Activated T-helper 1 cell treated with anti-CD3 and anti-CD28 coated beads, Interleukin-12 subunit alpha, Interleukin-12 subunit beta, Interleukin-2, Interleukin-4 antibody, amounts not matched to agents 30 ng/mL and 10 ng/mL and 1 ng/mL, durations not matched to agents 14 hours and 24 hours and 36 hours (primary cell): ENCODE measurements at regions not wholly inside any gene's neighbourhood (a gene's known extent, or its start where the extent isn't known, plus 50 kb on each side); places are given as distances from the start of the nearest gene placed in this dataset.

Source experiments
- DNase-seq: peaks from one replicate; pipeline ENCODE4 v3.0.0; 2021; ENCODE audit warnings: low spot score
- H3K27ac Mint-ChIP-seq: one replicate; pipeline ENCODE4 v1.8.0; 2021; ENCODE audit warnings: mild to moderate bottlenecking, mixed read lengths
- H3K27me3 Mint-ChIP-seq: one replicate; pipeline ENCODE4 v1.8.0; 2022; ENCODE audit warnings: mild to moderate bottlenecking, moderate library complexity, mixed read lengths; ENCODE audit not compliant: insufficient read depth
- H3K36me3 Mint-ChIP-seq: one replicate; pipeline ENCODE4 v1.8.0; 2021; ENCODE audit warnings: low read depth, mixed read lengths
- H3K4me1 Mint-ChIP-seq: one replicate; pipeline ENCODE4 v1.8.0; 2021; ENCODE audit warnings: low read depth, mixed read lengths
- H3K4me3 Mint-ChIP-seq: one replicate; pipeline ENCODE4 v1.8.0; 2021; ENCODE audit warnings: mild to moderate bottlenecking, moderate library complexity, mixed read lengths
- H3K9me3 Mint-ChIP-seq: one replicate; pipeline ENCODE4 v1.8.0; 2021; ENCODE audit warnings: mixed read lengths
- intact Hi-C: fragments of 100-400 bp; cut with micrococcal nuclease; formaldehyde crosslinking; loops from one replicate; pipeline ENCODE4 v1.15.1; 2024

DNA sequence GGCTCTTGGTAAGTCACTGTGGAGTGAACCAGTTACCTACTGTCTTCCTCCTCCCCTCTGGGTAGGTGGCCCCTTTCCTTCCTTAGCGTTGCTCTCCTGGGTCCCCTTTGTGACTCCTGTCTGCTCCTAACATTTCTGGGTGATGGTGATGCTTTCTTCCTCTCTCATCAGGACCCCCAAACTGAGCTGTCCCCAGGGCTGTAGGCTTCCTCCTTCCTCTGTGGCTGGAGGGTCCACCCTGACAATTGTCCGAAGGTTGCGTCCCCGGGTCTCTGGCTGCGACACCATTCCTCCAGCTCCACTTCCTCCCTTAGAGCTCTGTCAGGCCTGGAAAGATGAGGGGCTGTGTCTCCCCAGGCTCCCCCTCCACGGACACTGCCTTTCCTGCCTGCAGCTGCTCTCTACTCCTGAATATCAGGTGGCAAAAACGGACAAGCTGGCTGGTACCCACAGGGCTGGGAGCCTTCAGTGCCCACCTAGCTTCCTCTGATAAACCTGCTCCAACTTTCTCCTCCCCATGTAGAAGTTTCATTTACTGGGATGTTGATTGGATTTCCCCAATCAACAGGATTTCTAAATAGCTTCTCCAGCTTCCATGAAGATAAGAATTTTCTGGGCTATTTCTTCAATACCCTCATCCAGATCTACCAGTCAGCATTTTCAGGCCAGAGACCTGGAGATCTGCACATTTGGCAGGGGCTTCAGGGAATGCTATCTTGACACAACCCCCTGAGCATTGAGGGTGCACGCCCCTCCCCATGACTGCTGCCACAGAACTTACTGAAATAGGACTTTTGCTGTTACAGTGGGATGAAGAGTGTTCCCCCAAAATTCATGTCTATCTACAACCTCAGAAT lies 506.5 kb downstream of the TCERG1L start:
- no peak overlapping the region for H3K4me3 Mint-ChIP-seq
- no peak for DNase-seq
- no peak overlapping the region for H3K27ac Mint-ChIP-seq
- H3K4me1 Mint-ChIP-seq = no peaks in the 10 kb centered on the region
- no peaks in the 10 kb centered on the region for H3K9me3 Mint-ChIP-seq
- no peaks in the 10 kb centered on the region for H3K27me3 Mint-ChIP-seq
- H3K36me3 Mint-ChIP-seq = no peaks in the 10 kb centered on the region
- intact Hi-C loops = no loop called here

DNA sequence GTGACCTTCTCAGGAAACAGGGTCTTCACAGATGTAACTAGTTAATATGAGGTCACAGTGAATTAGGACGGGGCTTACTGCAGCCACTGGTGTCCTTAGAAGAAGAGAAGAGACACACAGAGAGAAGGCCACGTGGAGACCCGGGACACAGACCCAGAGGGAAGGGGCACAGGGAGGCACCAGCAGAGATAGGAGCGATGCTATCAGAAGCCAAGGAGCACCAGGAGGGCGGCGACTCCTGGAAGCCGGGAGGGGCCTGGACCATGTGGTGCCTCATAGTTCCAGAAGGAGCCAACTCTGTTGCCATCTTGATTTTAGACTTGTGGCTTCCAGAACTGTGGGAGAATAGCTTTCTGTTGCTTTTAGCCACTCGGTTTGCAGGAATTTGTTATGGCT lies 505.9 kb downstream of the TCERG1L start:
- H3K27ac Mint-ChIP-seq = no peak overlapping the region
- intact Hi-C loops = no loop called here
- no peak overlapping the region for H3K4me3 Mint-ChIP-seq
- H3K27me3 Mint-ChIP-seq = no peaks in the 10 kb centered on the region
- H3K36me3 Mint-ChIP-seq = no peaks in the 10 kb centered on the region
- no peaks in the 10 kb centered on the region for H3K4me1 Mint-ChIP-seq
- H3K9me3 Mint-ChIP-seq = no peaks in the 10 kb centered on the region
- DNase-seq = no peak

DNA sequence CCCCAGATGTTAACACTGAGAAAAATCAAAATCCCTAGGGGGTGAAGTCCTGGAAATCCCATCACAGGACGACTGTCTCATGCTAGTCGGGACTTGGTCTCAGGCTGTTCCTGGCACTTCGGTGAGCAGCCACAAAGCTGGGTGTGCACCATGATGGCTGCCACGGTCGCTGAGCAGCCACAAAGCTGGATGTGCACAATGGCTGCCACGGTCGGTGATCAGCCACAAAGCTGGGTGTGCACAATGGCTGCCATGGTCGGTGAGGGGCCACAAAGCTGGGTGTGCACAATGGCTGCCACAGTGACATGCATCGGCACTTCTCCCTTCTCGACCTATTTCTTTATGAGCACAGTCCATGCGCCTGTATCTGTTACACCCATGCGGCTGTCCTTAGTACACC lies 505.1 kb downstream of the TCERG1L start:
- Mint-ChIP-seq H3K4me3 (no peak overlapping the region), H3K27me3 (no peaks in the 10 kb centered on the region), H3K9me3 (no peaks in the 10 kb centered on the region), H3K4me1 (no peaks in the 10 kb centered on the region), H3K36me3 (no peaks in the 10 kb centered on the region), H3K27ac (no peak overlapping the region)
- intact Hi-C loops = no loop called here
- DNase-seq = no peak

DNA sequence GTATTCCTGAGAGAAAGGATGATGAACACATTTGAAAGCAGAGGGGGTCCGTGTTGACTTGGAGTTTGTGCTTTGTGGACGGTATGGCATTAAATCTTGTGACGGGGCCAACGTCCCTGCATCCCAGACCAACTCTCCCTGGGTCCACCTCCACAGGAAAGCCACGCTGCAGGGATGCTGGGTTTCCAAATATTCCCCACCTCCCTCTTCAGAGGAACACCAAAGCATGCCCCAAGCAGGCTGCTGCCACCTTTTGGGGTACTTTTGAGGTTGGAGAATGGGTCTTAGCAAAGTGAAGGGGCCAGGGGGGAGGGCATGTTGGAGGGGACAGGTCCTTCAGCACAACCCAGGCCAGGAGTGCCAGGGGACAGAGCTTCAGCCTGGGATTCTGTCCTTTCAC lies 504.4 kb downstream of the TCERG1L start:
- Mint-ChIP-seq H3K4me3 (no peak overlapping the region), H3K4me1 (no peaks in the 10 kb centered on the region), H3K36me3 (no peaks in the 10 kb centered on the region), H3K27me3 (no peaks in the 10 kb centered on the region), H3K27ac (no peak overlapping the region), H3K9me3 (no peaks in the 10 kb centered on the region)
- intact Hi-C loops = no loop called here
- no peak for DNase-seq

DNA sequence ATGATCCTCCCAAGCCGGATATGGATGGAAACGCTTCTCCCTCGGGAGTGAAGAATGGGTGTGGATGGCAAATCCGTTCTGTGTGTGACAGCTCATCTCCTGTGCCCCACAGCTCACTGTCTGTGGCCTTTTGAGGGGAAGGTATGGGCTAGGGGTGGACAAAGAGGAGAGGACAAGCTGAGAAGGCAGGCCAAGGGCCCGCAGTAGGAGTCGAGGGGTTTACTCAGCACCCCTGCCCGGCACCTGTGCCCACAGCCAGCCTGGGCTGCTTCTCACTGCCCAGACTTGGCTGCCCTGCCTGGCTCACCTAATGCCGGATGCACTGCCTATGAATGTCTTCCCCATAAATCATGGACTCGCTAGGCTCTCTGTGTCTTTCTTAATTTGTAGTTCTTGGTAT lies 503.8 kb downstream of the TCERG1L start:
- Mint-ChIP-seq H3K9me3 (no peaks in the 10 kb centered on the region), H3K4me1 (no peaks in the 10 kb centered on the region), H3K27ac (no peak overlapping the region), H3K36me3 (no peaks in the 10 kb centered on the region), H3K4me3 (no peak overlapping the region), H3K27me3 (no peaks in the 10 kb centered on the region)
- no peak for DNase-seq
- intact Hi-C loops = no loop called here

DNA sequence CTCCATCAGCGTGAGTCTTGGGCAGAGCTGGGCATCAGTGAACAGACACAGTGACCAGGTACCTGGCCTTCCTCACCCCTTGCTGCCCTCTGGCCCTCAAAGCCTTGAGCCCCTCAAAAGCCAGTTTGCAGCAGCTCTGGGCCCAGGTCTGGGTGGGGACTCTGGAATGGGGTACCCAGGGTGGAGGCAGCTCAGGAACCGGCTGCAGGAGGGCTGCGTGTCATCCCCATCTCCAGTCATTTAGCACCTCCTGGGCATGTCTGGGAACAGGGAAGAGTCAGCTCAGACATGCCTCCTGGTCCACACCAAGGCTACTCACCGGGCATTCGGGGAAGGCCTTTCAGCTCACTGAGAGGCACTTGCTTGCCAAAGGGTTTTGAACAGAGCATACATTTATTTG lies 503.3 kb downstream of the TCERG1L start:
- Mint-ChIP-seq H3K4me1 (no peaks in the 10 kb centered on the region), H3K27ac (no peak overlapping the region), H3K27me3 (no peaks in the 10 kb centered on the region), H3K9me3 (no peaks in the 10 kb centered on the region), H3K4me3 (no peak overlapping the region), H3K36me3 (no peaks in the 10 kb centered on the region)
- intact Hi-C loops = no loop called here
- DNase-seq = no peak

DNA sequence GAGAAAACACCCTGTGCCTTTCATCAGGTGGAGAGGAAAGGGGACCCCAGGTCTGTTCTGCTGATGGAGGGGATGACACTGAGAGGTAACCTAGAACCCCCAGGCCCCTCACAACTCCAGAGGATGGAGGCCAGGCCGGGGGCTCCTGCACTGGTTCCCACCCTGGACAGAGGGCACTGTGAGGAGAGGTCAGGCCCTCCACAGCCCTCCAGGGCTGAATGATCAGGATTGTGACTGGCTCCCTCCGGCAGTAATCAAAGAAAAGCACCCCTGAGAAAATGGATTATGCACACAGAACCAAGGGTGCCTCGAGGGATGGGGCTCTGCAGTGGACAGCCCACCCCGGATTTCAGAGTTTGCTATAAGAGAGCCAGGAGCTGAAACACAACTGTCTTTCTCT lies 502.8 kb downstream of the TCERG1L start:
- H3K36me3 Mint-ChIP-seq = no peaks in the 10 kb centered on the region
- no peak for DNase-seq
- no peak overlapping the region for H3K4me3 Mint-ChIP-seq
- H3K4me1 Mint-ChIP-seq = no peaks in the 10 kb centered on the region
- no peaks in the 10 kb centered on the region for H3K27me3 Mint-ChIP-seq
- H3K27ac Mint-ChIP-seq = no peak overlapping the region
- no peaks in the 10 kb centered on the region for H3K9me3 Mint-ChIP-seq
- intact Hi-C loops = no loop called here

DNA sequence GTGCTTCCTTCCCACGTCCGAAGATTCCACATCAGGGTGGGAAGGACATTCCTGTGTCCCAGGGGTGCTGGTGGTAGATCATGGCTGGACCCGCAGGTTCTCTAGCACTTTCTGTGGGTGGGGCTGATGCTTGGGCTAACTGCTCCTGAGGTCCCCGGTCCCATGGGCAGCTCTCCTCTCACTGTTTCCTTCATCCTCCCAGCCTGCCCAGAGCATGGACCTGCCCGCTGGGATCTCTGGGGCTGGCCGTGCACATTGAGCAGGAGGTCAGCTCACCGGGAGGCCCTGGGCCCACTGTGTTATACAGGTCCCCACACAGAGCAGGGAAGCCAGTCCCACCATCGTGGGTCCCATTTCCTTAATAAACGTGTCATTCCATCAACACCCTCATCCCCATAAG lies 502.3 kb downstream of the TCERG1L start:
- no peaks in the 10 kb centered on the region for H3K9me3 Mint-ChIP-seq
- no peak overlapping the region for H3K27ac Mint-ChIP-seq
- DNase-seq = no peak
- H3K27me3 Mint-ChIP-seq = no peaks in the 10 kb centered on the region
- H3K36me3 Mint-ChIP-seq = no peaks in the 10 kb centered on the region
- no peaks in the 10 kb centered on the region for H3K4me1 Mint-ChIP-seq
- no peak overlapping the region for H3K4me3 Mint-ChIP-seq
- intact Hi-C loops = no loop called here

DNA sequence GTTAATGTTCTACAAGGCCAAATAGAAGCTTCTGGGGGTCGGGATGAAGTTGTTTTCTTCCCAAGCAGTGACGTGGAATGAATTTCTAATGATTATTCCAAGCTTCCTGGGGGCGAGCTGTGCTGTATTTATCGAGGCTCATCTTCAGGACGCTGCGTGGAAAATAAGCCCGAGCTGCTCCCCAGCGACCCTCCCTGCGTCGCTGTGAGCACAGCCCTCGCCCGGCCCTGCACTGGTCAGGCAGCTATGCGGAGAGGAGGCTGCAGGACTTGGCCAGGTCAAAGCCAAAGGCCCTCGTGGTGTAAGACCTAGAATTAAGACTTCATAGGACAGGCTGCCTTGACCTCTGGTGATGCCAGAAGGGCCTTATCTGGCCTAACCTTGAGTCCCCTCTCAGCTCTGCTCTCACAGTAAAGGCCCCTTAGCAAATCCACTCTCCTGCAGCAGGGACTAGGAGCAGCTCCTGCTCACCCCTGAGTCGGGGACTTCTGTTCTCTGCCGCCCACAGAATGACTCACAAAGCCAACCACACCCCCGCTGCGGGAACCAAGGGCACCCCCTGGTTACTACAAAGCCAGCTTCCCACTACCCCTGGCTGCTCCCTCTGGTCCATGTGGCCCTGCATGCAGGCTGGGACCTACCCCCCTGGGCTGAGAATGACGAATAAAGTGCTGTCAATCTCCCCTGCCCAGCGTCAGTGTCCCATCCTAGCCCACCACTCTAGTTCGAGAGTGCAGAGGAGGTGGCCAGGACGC lies 501.6 kb downstream of the TCERG1L start:
- H3K27ac Mint-ChIP-seq = no peak overlapping the region
- H3K36me3 Mint-ChIP-seq = no peaks in the 10 kb centered on the region
- DNase-seq = no peak
- no peaks in the 10 kb centered on the region for H3K9me3 Mint-ChIP-seq
- H3K4me3 Mint-ChIP-seq = no peak overlapping the region
- no peaks in the 10 kb centered on the region for H3K27me3 Mint-ChIP-seq
- H3K4me1 Mint-ChIP-seq = no peaks in the 10 kb centered on the region
- intact Hi-C loops = no loop called here

DNA sequence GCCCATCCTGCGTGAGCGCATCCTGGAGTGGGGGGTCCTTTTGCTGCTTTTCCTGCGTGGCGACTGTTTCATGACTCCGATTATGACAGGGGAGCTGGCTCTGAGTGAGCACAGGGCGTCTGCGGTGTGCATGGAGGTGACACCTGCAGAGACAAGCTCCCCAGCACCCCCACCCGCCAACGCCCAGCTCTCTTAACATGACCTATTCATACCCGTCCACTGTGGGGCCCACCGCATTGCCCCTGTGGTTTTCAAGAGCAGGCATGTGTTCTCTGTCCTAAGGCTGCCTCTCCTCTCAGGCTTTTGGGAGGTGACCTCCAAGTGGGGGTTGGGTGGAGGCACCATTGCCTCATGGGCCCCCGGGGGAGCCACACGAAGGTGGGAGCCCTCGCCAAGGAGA lies 500.7 kb downstream of the TCERG1L start:
- no peak for DNase-seq
- intact Hi-C loops = no loop called here
- Mint-ChIP-seq H3K9me3 (no peaks in the 10 kb centered on the region), H3K4me1 (no peaks in the 10 kb centered on the region), H3K36me3 (no peaks in the 10 kb centered on the region), H3K27me3 (no peaks in the 10 kb centered on the region), H3K4me3 (no peak overlapping the region), H3K27ac (no peak overlapping the region)

DNA sequence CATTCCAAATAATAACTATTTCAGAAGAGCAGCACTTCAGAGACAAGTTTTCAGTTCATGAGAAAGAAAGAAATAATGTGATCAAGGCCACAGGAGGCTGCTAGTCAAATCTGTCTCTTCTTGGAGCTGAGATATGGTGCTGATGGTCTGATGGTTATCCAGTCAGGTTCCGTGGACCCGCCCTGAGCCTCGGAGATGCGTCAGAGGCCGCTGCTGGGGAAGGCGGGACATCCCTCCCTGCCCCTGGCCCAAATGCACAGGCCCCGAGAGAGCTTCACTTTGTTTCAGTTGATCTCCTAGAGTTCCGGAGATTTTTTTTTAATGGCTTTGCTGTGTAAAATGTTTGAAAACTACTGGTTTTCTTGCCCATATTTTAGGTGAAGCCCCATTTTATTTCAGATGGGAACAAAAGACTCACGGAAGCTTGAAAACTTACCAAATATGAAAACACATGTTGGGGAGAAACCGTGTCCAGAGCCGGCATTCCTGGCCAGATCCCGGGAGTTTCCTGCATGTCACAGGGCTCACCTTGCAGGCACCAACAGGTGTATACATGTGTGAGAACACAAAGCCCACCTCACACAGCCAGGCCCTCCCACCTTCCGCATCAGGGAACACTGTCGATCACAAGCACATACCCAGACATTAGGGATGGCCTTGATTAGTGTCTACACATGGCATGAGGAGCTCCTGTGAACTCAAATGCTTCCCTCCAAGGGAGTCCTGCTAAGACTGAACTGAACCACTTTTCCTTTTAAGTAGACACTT lies 499.0 kb downstream of the TCERG1L start:
- no peaks in the 10 kb centered on the region for H3K4me1 Mint-ChIP-seq
- no peak for DNase-seq
- no peaks in the 10 kb centered on the region for H3K36me3 Mint-ChIP-seq
- intact Hi-C loops = no loop called here
- H3K27me3 Mint-ChIP-seq = no peaks in the 10 kb centered on the region
- H3K4me3 Mint-ChIP-seq = no peak overlapping the region
- peaks cover 1% of the 10 kb centered on the region for H3K9me3 Mint-ChIP-seq
- no peak overlapping the region for H3K27ac Mint-ChIP-seq

DNA sequence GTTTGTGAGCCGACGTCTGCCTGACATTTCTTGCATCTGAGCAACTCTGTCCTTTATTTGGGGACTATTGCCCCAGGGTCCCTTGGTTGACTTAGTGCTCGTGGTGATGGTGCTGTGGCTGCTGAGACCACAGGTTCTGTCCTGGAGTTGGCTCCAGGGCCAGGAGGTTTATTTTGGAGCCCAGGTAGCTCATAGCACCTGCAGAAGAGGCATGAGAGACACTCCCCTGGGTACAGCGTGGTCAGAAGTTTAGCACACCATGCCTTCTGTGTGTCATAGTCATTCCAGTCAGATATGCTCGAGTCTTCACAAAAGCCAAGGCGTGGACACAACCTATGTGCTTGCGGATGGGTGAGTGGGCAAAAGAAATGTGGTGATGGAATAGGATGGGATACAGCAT lies 496.9 kb downstream of the TCERG1L start:
- no peak overlapping the region for H3K27ac Mint-ChIP-seq
- intact Hi-C loops = loop anchor here (5.0 kb wide), 1 partner anchor 1272 kb away; no protein-coding TSS in a partner anchor
- no peaks in the 10 kb centered on the region for H3K4me1 Mint-ChIP-seq
- DNase-seq = no peak
- H3K36me3 Mint-ChIP-seq = no peaks in the 10 kb centered on the region
- H3K4me3 Mint-ChIP-seq = no peak overlapping the region
- peaks cover 10% of the 10 kb centered on the region for H3K9me3 Mint-ChIP-seq
- H3K27me3 Mint-ChIP-seq = no peaks in the 10 kb centered on the region
